Endothelial cell of umbilical vein (primary cell): ENCODE measurements at regions not wholly inside any gene's neighbourhood (a gene's known extent, or its start where the extent isn't known, plus 50 kb on each side); places are given as distances from the start of the nearest gene placed in this dataset.

Experiments
- BruUV-seq: library from RNA; stranded (reverse); fragments of 400-500 nt; replicated peaks from 2 replicates; lab custom pipeline; 2021; lab: Mats Ljungman, UMichigan
- CTCF ChIA-PET: fragments of 300-600, 350-600 bp; sonication (Branson Sonifier 250); formaldehyde crosslinking; loops from one replicate; lab custom pipeline; 2021; ENCODE audit warnings: antibody characterized with exemption, inconsistent platforms; lab: Charles Lee
- POLR2A ChIA-PET: fragments of 300-600, 350-600 bp; sonication (Branson Sonifier 250); formaldehyde crosslinking; loops from one replicate; lab custom pipeline; 2021; ENCODE audit warnings: antibody characterized with exemption, inconsistent platforms; lab: Charles Lee
- DNase-seq: peaks from one replicate; pipeline ENCODE4 v3.0.0-alpha.2; 2011; ENCODE audit warnings: low read depth, low spot score
- FAIRE-seq: peaks from 2 replicates; lab custom pipeline; 2011; peaks lifted over from hg19 to GRCh38; lab: Jason Lieb, UNC
- H2AFZ ChIP-seq: 2 replicates; pipeline ENCODE4 v1.6.0; 2012; ENCODE audit warnings: low read depth, low read length, control low read depth, inconsistent platforms
- H3K27ac ChIP-seq: 2 replicates; pipeline ENCODE4 v1.5.1; 2011; ENCODE audit warnings: low read depth, mild to moderate bottlenecking, control low read depth, low read length, moderate library complexity; ENCODE audit not compliant: insufficient read depth
- H3K27me3 ChIP-seq, 2 experiments: 2 replicates each; pipeline versions ENCODE4 v1.6.0 to v1.6.1; 2011; ENCODE audit warnings: low read length in 2 of 2, mixed read lengths in 1 of 2; ENCODE audit not compliant: control insufficient read depth in 2 of 2, insufficient read depth in 2 of 2
- H3K36me3 ChIP-seq, 2 experiments: 2 replicates in 1 of 2; 3 replicates in 1 of 2; pipeline ENCODE4 v1.5.1; 2011; ENCODE audit warnings: low read length in 2 of 2, mild to moderate bottlenecking in 1 of 2, moderate library complexity in 1 of 2; ENCODE audit not compliant: control insufficient read depth in 2 of 2, insufficient read depth in 2 of 2; ENCODE audit errors: extremely low read depth in 1 of 2
- H3K4me1 ChIP-seq: 3 replicates; pipeline ENCODE4 v1.5.1; 2011; ENCODE audit warnings: mild to moderate bottlenecking, low read length; ENCODE audit not compliant: control insufficient read depth, insufficient read depth; ENCODE audit errors: extremely low read depth
- H3K4me2 ChIP-seq: 2 replicates; pipeline ENCODE4 v1.6.1; 2011; ENCODE audit warnings: low read length, control low read depth, mixed read lengths; ENCODE audit not compliant: insufficient read depth
- H3K4me3 ChIP-seq, 3 experiments: fragments of 200-600 bp in 1 of 3; sonication (generic), shearing (Covaris generic) in 1 of 3; replicated peaks in 1 of 3; 2 replicates each; pipeline ENCODE4 v1.5.1; 2011 to 2016; ENCODE audit warnings: control low read depth in 3 of 3, low read length in 3 of 3, mild to moderate bottlenecking in 2 of 3, inconsistent platforms in 1 of 3, low read depth in 1 of 3, moderate library complexity in 1 of 3; ENCODE audit not compliant: insufficient read depth in 1 of 3
- H3K79me2 ChIP-seq: 2 replicates; pipeline ENCODE4 v1.6.0; 2012; ENCODE audit warnings: low read length, inconsistent platforms; ENCODE audit not compliant: control insufficient read depth, insufficient read depth
- H3K9ac ChIP-seq: replicated peaks from 2 replicates; pipeline ENCODE3; 2011; ENCODE audit warnings: low read length, control low read depth; ENCODE audit not compliant: insufficient read depth; ENCODE audit errors: extremely low read depth
- H3K9me1 ChIP-seq: replicated peaks from 3 replicates; pipeline ENCODE4 v1.6.0; 2011; ENCODE audit warnings: mild to moderate bottlenecking, low read length; ENCODE audit not compliant: control insufficient read depth, insufficient read depth; ENCODE audit errors: extremely low read depth
- H3K9me3 ChIP-seq: replicated peaks from 2 replicates; pipeline ENCODE4 v1.5.1; 2012; ENCODE audit warnings: low read length, inconsistent platforms; ENCODE audit not compliant: control insufficient read depth, insufficient read depth
- H4K20me1 ChIP-seq: replicated peaks from 2 replicates; pipeline ENCODE3; 2011; ENCODE audit warnings: mild to moderate bottlenecking, low read length; ENCODE audit not compliant: control insufficient read depth, insufficient read depth; ENCODE audit errors: extremely low read depth
- CTCF ChIP-seq, 2 donors: IDR thresholded peaks; 1 replicate in 1 of 2; 2 replicates in 1 of 2; pipeline ENCODE4 v1.5.1; 2011; ENCODE audit warnings: low read length in 2 of 2, mild to moderate bottlenecking in 2 of 2, moderate library complexity in 2 of 2, control low read depth in 1 of 2, inconsistent platforms in 1 of 2, low read depth in 1 of 2; ENCODE audit not compliant: insufficient read depth in 1 of 2; ENCODE audit errors: extremely low read depth in 1 of 2
- EZH2 ChIP-seq: IDR thresholded peaks from 2 replicates; pipeline ENCODE4 v1.6.1; 2012; ENCODE audit warnings: borderline replicate concordance, low read depth, mild to moderate bottlenecking, moderate library complexity, low read length, inconsistent platforms; ENCODE audit not compliant: severe bottlenecking
- FOS ChIP-seq: IDR thresholded peaks from 2 replicates; pipeline ENCODE4 v1.6.1; 2011; ENCODE audit warnings: mild to moderate bottlenecking, low read length, moderate library complexity, borderline replicate concordance; ENCODE audit not compliant: insufficient read depth
- GATA2 ChIP-seq: IDR thresholded peaks from 2 replicates; pipeline ENCODE4 v1.7.0; 2011; ENCODE audit warnings: low read depth, mild to moderate bottlenecking, moderate library complexity, mixed read lengths, low read length; ENCODE audit not compliant: insufficient read length, insufficient read depth
- JUN ChIP-seq: IDR thresholded peaks from 2 replicates; pipeline ENCODE4 v1.6.1; 2011; ENCODE audit warnings: borderline replicate concordance, low read depth; ENCODE audit not compliant: insufficient read length, insufficient read depth
- MAX ChIP-seq: IDR thresholded peaks from 2 replicates; pipeline ENCODE4 v1.6.1; 2011; ENCODE audit not compliant: insufficient read depth, insufficient read length
- MYC ChIP-seq: IDR thresholded peaks from one replicate; pipeline ENCODE4 v1.6.1; 2011; ENCODE audit warnings: mild to moderate bottlenecking, low read depth, low read length
- POLR2A ChIP-seq: IDR thresholded peaks from 2 replicates; pipeline ENCODE4 v1.6.1; 2012; ENCODE audit warnings: low read depth, mild to moderate bottlenecking, control low read depth, low read length
- POLR2AphosphoS5 ChIP-seq: IDR thresholded peaks from 2 replicates; pipeline ENCODE4 v1.6.1; 2012; ENCODE audit warnings: low read depth, mild to moderate bottlenecking, control low read depth, low read length, moderate library complexity; ENCODE audit not compliant: insufficient read depth
- dilution Hi-C: fragments of 300-500 bp; cut with MboI; formaldehyde crosslinking; loops from one replicate; pipeline ENCODE4 v1.15.0; 2019; ENCODE audit warnings: low sequenced_read_pairs; ENCODE audit not compliant: extremely low pct_ligation_motif_present
- intact Hi-C: fragments of 100-400 bp; cut with micrococcal nuclease; formaldehyde crosslinking; loops from one replicate; pipeline ENCODE4 v1.10.0; 2022

GRCh38 chr10:65312876-65313275, 1613.0 kb upstream of the LRRTM3 start:
- DNase-seq, result no peak
- no peak overlapping the region for H3K4me3 ChIP-seq
- intact Hi-C loops (no loop called here), dilution Hi-C loops (no loop called here)
- H3K36me3 ChIP-seq, result no peaks in the 10 kb centered on the region
- BruUV-seq, result no TSS peak
- no peak for FAIRE-seq
- TF ChIP-seq JUN (no peak), CTCF (IDR thresholded peaks at IDR 0.05; ENCODE audit: extremely low read depth in 1 of 2, insufficient read depth in 1 of 2, low read depth in 1 of 2, low read length in 2 of 2) (no peak), GATA2 (no peak), FOS (no peak), MAX (no peak), POLR2A (no peak), POLR2AphosphoS5 (no peak), MYC (no peak), EZH2 (no peak)
- ChIA-PET POLR2A (no interaction called here), CTCF (interaction anchor here (2.5 kb wide), 1 partner anchor 28 kb away, joined by 8 read pairs; no protein-coding TSS in a partner anchor)
- no peak overlapping the region for H2AFZ ChIP-seq
- H3K4me2 ChIP-seq, result no peak overlapping the region
- no peaks in the 10 kb centered on the region for H4K20me1 ChIP-seq
- H3K9me1 ChIP-seq, result no peaks in the 10 kb centered on the region
- H3K9me3 ChIP-seq, result no peaks in the 10 kb centered on the region
- no peak overlapping the region for H3K9ac ChIP-seq
- H3K4me1 ChIP-seq, result no peaks in the 10 kb centered on the region
- no peaks in the 10 kb centered on the region for H3K27me3 ChIP-seq
- H3K27ac ChIP-seq, result no peak overlapping the region
- no peaks in the 10 kb centered on the region for H3K79me2 ChIP-seq
